HepG2 (cell line): ENCODE measurements at regions not wholly inside any gene's neighbourhood (a gene's known extent, or its start where the extent isn't known, plus 50 kb on each side); places are given as distances from the start of the nearest gene placed in this dataset.

Experiments used
- ASH2L ChIP-seq: fragments of 300-600, 200-600 bp; sonication (generic); IDR thresholded peaks from 2 replicates; pipeline ENCODE4 v1.7.0; 2017; ENCODE audit warnings: low read depth, mild to moderate bottlenecking, moderate library complexity, mixed read lengths, low read length; ENCODE audit not compliant: insufficient read length
- ATF5 ChIP-seq: sonication (generic); formaldehyde crosslinking; IDR thresholded peaks from 2 replicates; pipeline ENCODE4 v1.4.0; 2020; ENCODE audit warnings: mild to moderate bottlenecking, low read depth, missing genetic modification reagents
- HCFC1 ChIP-seq: fragments of 150-350 bp; IDR thresholded peaks from 2 replicates; pipeline ENCODE4 v1.6.1; 2014; ENCODE audit warnings: low read depth, low read length
- HNF4A ChIP-seq: sonication (generic); formaldehyde crosslinking; IDR thresholded peaks from 2 replicates; pipeline ENCODE4 v1.4.0; 2020; ENCODE audit warnings: missing genetic modification reagents
- NFAT5 ChIP-seq: sonication (generic); formaldehyde crosslinking; IDR thresholded peaks from 2 replicates; pipeline ENCODE4 v1.4.0; 2020; ENCODE audit warnings: missing genetic modification reagents
- NR0B2 ChIP-seq: sonication (generic); formaldehyde crosslinking; IDR thresholded peaks from 2 replicates; pipeline ENCODE4 v1.4.0; 2020; ENCODE audit warnings: mild to moderate bottlenecking, missing genetic modification reagents
- PCBP1 ChIP-seq: fragments of 200-400 bp; formaldehyde crosslinking; IDR thresholded peaks from 2 replicates; pipeline ENCODE4 v1.6.1; 2017; ENCODE audit warnings: mild to moderate bottlenecking, low read depth, low read length, borderline replicate concordance
- SIN3B ChIP-seq: fragments of 150-350 bp; IDR thresholded peaks from 2 replicates; pipeline ENCODE4 v1.6.1; 2014; ENCODE audit warnings: low read length
- TFAP4 ChIP-seq: sonication (generic); IDR thresholded peaks from 2 replicates; pipeline ENCODE4 v1.6.1; 2016; ENCODE audit warnings: low read depth, borderline replicate concordance
- ZBTB7A ChIP-seq: sonication (generic); formaldehyde crosslinking; IDR thresholded peaks from 2 replicates; pipeline ENCODE4 v1.8.0; 2022; ENCODE audit warnings: mild to moderate bottlenecking, missing genetic modification reagents
- ZFP36L2 ChIP-seq: sonication (generic); formaldehyde crosslinking; IDR thresholded peaks from 2 replicates; pipeline ENCODE4 v1.4.0; 2020; ENCODE audit warnings: missing genetic modification reagents
- ZMYM3 ChIP-seq: sonication (generic); formaldehyde crosslinking; IDR thresholded peaks from 2 replicates; pipeline ENCODE4 v1.5.1; 2020; ENCODE audit warnings: mild to moderate bottlenecking, missing genetic modification reagents
- ZNF235 ChIP-seq: sonication (generic); formaldehyde crosslinking; IDR thresholded peaks from 2 replicates; pipeline ENCODE4 v1.8.1; 2023; ENCODE audit warnings: mild to moderate bottlenecking, missing genetic modification reagents, borderline replicate concordance
- ZNF260 ChIP-seq: sonication (generic); formaldehyde crosslinking; IDR thresholded peaks from 2 replicates; pipeline ENCODE4 v1.4.0; 2020; ENCODE audit warnings: missing genetic modification reagents, low read depth, mild to moderate bottlenecking, borderline replicate concordance
- ZNF33A ChIP-seq: sonication (generic); formaldehyde crosslinking; IDR thresholded peaks from 2 replicates; pipeline ENCODE4 v1.5.1; 2020; ENCODE audit warnings: missing genetic modification reagents, mild to moderate bottlenecking, moderate library complexity, borderline replicate concordance
- ZNF432 ChIP-seq: sonication (generic); formaldehyde crosslinking; IDR thresholded peaks from 2 replicates; pipeline ENCODE4 v1.5.0; 2020; ENCODE audit warnings: missing genetic modification reagents, mild to moderate bottlenecking, borderline replicate concordance
- ZNF484 ChIP-seq: sonication (generic); formaldehyde crosslinking; IDR thresholded peaks from 2 replicates; pipeline ENCODE4 v1.5.1; 2020; ENCODE audit warnings: mild to moderate bottlenecking, low read depth, missing genetic modification reagents, borderline replicate concordance
- ZNF562 ChIP-seq: sonication (generic); formaldehyde crosslinking; IDR thresholded peaks from 2 replicates; pipeline ENCODE4 v1.8.0; 2022; ENCODE audit warnings: missing genetic modification reagents, borderline replicate concordance
- ZNF660 ChIP-seq: sonication (generic); formaldehyde crosslinking; IDR thresholded peaks from 2 replicates; pipeline ENCODE4 v1.5.1; 2020; ENCODE audit warnings: mild to moderate bottlenecking, low read depth, missing genetic modification reagents, borderline replicate concordance
- ZNF691 ChIP-seq: sonication (generic); formaldehyde crosslinking; IDR thresholded peaks from 2 replicates; pipeline ENCODE4 v1.4.0; 2020; ENCODE audit warnings: missing genetic modification reagents, low read depth, mild to moderate bottlenecking, borderline replicate concordance
- ZNF740 ChIP-seq: sonication (generic); formaldehyde crosslinking; IDR thresholded peaks from 2 replicates; pipeline ENCODE4 v1.4.0; 2020; ENCODE audit warnings: missing genetic modification reagents
- ZNF790 ChIP-seq: sonication (generic); formaldehyde crosslinking; IDR thresholded peaks from 2 replicates; pipeline ENCODE4 v1.8.0; 2022; ENCODE audit warnings: missing genetic modification reagents, mild to moderate bottlenecking, borderline replicate concordance

- TF ChIP-seq ATF5 (CRISPR knock-in tag) (no peak), ZMYM3 (CRISPR knock-in tag) (peak; percentile 34; the same call in 1 of the 2 replicates), ZBTB7A (no peak), ASH2L (no peak), ZNF790 (no peak), ZNF660 (CRISPR knock-in tag) (no peak), ZNF260 (CRISPR knock-in tag) (no peak), ZNF691 (no peak), HNF4A (CRISPR knock-in tag) (0 out of 2 replicates have a peak, but pooled peaks have one; percentile 14), ZNF33A (no peak), NR0B2 (CRISPR knock-in tag) (no peak), ZNF484 (CRISPR knock-in tag) (no peak), ZNF740 (no peak), TFAP4 (peak; percentile 38; the same call in 1 of the 2 replicates), ZNF432 (no peak), ZNF562 (CRISPR knock-in tag) (no peak), ZFP36L2 (CRISPR knock-in tag) (no peak), PCBP1 (no peak), SIN3B (no peak), ZNF235 (CRISPR knock-in tag) (no peak), HCFC1 (no peak), NFAT5 (no peak)
Observed at GRCh38 chr6:113732384-113732966, 124.7 kb upstream of the MARCKS start (continued).
